ENCODE measurements at regions not wholly inside any gene's neighbourhood (a gene's known extent, or its start where the extent isn't known, plus 50 kb on each side); places are given as distances from the start of the nearest gene placed in this dataset.
"Not testable (repeated sequence)": the region's sequence is repeated elsewhere in the genome, so short reads cannot be mapped to it uniquely, and the experiment has no call there.

DNA sequence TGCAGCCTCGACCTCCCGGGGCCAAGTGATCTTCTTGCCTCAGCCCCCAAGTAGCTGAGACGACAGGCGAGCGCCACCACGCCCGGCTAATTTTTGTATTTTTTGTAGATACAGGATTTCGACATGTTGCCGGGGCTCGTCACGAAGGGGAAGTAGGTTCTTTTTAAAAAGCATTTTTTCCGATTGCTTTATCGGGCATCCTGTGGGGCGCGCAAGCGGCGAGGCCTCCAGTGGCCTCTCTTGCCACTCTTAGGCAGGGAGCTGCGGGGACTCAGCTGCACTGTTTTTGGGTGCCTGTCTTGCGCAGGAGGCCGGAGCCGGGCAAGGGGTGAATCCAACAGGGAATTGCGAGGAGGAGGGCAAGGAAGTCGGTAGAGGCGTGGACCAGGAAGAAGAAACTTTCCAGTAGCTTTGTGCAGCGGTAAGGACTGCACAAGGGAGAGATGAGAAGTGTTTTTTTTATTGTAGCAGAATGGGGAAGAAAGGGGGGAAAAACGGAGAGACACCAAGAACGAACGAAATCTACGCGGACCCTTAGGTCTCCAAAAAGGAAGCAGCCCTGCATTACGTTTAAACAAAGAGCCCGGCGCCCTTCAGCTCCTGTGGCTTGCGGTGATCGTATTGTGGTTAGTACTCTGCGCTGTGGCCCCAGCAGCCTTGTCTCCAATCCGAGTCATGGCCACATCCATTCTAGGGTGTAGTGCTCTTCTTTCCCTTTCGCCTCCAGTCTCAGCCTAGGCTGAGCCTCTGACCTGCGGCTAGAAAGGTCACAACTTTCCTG, 164.8 kb downstream of the PPIAL4G start:
- peak in 2 of 4 experiments; percentile 22 to 55 for DNase-seq (ENCODE audit: low read depth in 4 of 4, low spot score in 1 of 4)

DNA sequence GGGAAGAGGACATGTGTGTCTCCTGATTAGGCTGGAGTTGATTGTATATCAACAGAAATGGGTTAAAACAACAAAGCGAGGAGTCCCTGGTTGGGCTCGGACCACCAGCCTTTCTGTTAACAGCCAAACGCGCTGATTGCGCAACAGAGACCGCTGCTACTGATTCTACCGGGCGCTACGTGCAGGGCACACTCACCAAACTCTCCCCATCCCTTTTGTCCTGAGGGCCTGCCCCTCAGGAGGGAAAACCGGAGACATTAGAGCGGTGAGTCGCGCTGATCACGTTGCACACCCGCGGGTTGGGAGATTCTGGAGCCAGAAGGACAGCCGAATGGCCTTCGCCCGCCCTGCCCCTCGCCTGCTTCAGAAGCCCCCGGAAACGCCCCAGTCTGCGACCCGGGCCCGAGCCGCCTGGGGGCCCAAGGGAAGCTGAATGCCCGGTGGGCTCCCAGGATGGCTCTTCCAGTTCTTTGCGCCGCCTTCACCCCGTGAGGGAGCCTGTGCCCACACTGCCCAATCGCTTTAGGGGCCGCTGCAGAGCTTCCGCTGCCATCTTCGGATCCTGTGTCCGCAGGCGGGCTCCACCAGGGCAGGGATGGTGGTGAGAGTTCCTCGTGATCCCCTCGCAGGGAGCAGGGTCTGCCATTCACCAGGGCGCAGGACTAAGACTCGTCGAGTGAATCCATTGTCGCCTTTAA, 165.4 kb upstream of the NBPF11 start:
- DNase-seq (ENCODE audit: low read depth in 4 of 4, low spot score in 1 of 4), result no peak

DNA sequence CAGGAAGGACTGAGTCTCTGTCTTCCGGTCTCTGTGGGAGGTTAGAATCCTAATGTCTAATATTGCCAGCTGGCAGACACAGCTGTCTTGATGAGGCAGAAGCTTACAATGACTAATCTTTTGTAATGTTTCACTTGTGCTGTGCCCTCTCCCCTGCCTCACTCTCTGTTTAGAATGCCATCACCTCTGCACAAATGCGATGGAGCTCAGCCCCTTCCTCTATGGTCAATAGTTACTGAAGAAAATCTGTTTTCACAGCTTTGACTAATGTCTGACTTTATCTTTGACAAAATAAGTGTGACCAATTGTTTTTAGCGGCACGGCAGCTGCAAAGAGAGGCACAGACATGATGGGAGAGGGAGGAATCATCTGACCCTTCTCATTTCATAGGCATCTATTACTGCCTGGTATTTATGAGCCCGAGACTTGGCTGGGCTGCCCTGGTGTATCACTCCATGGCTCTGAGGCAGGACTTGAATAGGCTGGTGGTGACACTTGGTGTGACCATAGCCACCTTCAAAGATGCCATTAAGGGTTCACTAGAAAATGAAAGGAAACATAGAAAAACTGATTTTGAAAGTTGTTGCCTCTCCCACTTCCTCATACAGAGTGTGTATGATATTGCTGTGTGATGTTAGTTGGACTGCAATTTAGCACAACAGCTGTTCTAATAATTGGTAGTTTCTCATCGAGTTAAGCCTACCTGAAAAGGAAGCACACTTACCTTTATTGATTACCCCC, 163.2 kb upstream of the NBPF11 start:
- no peak for DNase-seq (ENCODE audit: low read depth in 4 of 4, low spot score in 1 of 4)

DNA sequence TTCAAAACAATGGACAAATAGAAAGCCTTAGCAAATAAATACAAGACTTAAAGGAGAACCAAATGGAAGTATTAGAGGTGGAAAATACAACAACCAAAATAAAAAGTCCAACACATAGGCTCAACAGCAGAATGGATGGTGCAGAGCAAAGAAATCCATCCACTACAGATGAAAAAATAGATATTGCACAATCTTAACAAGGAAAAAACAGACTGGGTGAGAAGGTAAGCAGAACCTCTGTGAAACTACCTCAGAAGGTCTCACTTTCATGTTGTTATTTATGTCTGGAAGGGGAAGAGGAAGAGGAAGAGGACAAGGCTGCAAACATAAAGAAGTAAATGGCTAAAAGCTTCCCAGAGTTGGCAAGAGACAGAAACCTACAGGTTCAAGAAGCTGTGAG, 158.7 kb upstream of the NBPF11 start:
- no peak for DNase-seq (ENCODE audit: low read depth in 4 of 4, low spot score in 1 of 4)

DNA sequence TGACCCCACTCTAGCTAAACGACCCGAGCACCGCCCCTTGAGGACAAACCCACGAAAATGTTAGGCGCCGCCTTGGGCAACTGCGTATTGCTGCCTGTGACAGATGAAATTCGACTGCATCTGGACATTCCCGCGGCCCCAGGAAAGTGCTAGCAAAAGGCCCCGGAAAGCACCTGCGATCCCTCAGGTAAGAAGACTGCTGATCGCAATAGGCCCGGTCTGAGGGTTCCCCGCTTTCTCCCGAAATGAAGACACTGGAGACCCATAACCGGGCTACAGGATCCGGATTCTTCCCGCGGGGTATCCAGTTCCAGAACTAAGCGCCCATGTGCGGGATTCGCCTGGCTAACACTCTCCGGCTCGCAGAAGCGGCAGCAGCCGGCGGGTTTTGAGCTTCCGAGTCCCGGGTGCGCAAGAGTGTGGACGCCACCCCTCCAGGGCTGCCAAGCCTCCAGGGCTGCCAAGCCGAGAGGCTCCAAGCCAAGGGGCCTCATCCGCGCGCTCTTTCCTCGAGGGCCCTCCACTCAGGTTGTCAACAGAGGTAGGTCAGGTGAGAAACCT, 157.9 kb upstream of the NBPF11 start:
- DNase-seq (ENCODE audit: low read depth in 4 of 4, low spot score in 1 of 4), result no peak

DNA sequence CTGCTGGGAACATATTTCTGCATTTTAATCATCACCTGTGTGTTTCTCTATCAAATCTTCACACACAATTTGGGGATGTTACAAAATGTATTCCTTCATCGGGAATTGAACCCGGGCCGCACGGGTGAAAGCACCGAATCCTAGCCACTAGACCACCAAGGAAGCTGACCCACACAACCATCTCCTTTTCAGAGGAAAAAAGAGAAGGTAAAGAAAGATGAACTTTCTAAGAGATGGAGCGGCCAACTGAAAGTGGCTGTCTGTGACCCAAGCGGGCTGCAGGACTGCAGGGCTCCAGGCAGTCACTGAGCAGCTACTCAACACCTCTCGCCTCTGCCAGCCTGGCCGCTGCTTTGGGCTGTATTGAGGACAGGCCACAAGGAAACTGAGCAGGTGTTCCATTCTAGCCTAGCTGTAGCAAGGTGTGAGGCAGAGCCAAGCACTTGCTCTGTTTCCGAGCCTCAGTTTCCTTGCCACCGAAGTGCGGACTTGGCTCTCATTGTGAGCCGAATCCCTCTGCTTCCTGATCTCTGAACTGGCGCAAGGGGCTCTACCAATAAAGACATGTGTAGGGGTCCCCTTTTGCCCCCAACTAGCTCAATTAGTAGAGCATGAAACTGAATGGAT, 156.9 kb upstream of the NBPF11 start:
- no peak for DNase-seq (ENCODE audit: low read depth in 4 of 4, low spot score in 1 of 4)

DNA sequence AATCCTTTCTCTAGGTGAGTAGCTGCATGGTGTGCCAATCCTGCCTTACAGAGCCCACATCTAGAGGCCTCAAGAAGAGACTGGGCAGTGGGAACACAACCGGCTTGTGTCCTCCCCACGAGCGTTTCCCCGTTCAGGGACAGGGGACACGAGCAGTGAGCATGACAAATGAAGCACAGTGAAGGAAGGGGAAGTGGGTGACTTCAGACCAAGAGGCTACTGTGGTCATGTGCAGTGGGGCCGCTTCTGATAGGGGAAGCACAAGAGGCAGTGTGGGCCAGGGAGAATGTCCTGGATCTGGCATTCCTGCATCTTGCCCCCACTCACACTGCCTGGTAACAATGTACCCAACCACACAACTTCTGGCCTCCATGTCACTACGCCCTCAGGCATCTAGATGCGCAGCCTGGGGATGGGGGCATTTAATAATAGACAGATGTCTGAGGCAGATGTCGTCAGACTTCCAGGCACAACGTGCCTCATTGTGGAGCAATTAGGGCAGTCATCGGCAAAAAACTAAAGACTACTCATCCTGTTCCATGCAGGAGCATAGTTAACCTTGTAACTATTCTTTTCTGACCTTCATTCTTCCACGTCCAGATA, 155.6 kb upstream of the NBPF11 start:
- DNase-seq (ENCODE audit: low read depth in 4 of 4, low spot score in 1 of 4), result no peak

DNA sequence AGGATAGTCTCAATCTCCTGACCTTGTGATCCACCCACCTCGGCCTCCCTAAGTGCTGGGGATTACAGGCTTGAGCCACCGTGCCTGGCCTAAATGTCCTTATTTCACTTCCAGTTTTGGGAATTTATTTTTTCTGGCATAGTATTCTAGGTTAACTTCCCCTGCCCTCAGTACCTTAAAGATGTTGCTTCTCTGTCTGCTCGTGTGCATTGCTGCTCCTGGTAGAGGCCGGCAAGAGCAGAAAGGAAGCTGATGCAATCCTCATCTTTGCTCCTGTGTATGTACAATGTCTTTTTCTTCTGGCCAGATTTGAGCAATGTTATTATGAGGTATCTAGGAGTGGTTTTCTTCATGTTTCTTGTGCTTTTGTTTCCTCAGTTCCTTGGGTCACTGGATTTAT, 152.9 kb upstream of the NBPF11 start:
- DNase-seq (ENCODE audit: low read depth in 4 of 4, low spot score in 1 of 4), result not testable (repeated sequence)

DNA sequence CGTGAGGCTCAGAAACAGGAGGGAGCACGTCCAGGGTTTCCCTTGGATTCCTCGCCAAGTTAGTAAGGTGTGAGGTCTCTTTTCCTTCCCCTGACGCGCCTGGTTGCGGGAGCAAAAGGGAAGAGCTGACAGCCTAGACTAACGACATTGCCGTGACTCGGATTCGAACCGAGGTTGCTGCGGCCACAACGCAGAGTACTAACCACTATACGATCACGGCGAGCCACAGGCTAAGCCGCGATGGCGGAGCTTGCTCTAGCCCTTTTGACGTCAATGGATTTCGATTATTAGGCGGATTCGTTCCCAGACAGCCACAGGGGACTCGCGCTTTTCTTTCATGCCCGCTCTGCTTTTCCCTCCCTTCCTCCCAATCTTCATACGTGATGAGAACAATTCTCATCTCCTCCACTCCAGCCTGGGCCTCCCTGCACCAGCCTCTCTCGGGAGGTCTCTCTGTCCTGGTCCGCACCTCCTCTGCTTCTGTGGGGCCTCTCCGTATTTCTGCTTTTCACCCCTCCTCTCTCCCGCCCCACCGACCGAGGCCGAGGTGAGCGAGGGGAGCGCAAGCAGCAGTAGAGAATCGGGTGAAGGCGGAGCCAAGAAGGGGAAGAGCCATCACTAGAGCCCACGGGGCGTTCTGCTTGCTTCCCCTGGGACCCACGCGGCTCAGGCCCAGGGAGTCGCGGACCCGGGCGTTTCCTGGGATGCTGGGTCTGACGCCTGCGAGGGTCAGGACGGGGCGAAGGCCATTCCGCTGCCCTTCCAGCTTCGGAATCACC, 150.7 kb upstream of the NBPF11 start:
- DNase-seq (ENCODE audit: low read depth in 4 of 4, low spot score in 1 of 4), result peak; percentile 30 to 70 (median 65)

DNA sequence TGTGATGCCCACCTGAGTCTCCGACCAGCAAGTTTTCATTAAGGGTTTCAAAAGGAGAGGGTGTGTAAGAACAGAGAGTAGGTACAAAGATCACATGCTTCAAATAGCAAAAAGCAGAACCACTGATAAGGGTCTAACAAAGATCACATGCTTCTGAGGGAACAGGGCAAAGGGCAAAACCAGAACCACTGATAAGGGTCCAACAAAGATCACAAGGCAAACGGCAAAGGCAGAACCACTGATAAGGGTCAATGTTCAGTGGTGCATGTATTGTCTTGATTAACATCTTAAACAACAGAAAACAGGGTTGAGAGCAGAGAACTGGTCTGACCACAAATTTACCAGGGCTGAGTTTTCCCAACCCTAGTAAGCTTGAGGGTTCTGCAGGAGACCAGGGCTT, 145.8 kb upstream of the NBPF11 start:
- DNase-seq (ENCODE audit: low read depth in 4 of 4, low spot score in 1 of 4), result not testable (repeated sequence)

DNA sequence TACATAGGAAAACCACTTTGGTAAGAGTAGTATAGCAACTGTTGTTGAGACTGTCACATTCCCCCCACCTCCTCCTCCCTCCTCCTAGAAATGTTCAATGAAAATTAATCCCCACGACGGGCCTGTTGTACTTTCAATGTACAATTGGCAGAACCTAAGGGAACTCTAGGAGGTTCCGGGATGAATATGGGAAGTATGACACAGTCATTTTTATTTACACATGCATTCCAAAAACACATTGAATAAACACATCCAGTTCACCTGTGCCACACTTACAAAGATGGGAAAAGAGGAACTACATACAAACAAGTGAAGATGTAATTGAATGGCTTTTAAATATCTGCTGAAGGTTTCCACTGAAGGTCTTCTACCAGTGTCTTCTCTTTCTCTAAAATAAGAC, 144.4 kb upstream of the NBPF11 start:
- no peak for DNase-seq (ENCODE audit: low read depth in 4 of 4, low spot score in 1 of 4)

DNA sequence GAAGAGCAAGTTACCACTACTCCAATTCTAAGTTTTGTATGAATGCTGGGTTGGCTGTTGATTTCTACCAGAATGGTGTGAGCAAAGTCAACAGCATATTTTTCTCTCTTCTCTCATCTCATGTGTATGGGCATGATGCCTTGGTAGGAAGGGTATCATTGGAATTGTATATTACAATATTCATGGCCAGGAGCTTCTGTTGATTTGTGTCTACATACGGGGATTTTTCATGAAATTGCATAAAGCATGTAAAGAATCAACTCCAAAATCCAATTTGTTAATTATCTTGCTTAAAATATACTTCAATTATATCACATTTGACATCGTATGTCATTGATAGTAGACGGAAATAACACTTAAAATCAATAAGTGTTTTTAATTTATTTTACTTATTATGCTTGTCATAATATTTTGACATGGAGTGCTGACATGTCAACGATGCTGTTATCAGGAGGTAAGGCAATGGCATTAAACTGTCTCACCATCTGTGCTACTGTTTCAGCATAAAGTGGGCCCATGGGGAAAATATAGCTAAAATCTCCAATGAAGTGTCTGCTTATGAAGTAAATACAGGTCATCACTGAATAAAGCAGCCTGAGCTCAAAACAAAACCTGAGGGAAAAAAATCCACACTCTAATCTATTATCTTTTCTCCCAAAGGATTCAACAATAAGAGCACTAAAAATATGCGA, 142.2 kb upstream of the NBPF11 start:
- DNase-seq (ENCODE audit: low read depth in 4 of 4, low spot score in 1 of 4), result no peak

DNA sequence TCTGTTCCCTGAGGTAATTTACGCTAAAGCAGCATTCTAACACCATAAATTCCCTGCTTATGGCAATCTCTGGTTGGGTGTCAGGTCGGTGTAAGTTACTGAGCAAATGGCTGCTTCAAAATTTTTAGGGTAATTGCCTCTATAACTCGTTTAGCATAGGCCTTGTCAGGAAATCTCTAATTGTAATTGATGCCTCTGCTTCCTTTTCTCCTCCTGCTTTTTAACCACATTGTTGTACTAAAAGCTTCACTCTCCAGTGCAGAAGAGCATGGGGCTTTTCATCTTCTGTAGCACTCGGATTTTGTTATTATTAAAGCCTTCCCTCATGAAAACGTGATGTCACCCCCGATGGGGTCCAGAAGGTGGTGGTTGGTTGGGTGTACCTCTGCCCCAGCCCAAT, 141.6 kb upstream of the NBPF11 start:
- DNase-seq (ENCODE audit: low read depth in 4 of 4, low spot score in 1 of 4), result no peak

DNA sequence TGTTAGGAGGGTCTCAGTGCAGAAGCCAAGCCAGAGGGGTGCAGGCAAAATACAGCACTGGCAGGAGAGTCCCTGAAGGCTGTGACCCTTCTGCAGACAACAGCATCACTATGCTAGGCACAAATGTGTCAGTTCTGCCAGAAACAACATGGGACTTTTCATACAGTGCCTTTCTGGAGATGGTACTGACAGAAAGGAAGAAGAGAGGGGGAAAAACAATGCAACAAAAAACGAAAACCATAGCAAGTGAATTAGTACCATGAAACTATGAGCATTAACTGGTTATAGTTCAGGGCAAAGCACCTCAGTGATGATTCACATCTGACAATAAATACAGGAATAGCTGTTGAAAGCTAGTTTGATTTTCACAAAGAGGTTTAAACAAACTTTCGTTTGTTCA, 140.8 kb upstream of the NBPF11 start:
- no peak for DNase-seq (ENCODE audit: low read depth in 4 of 4, low spot score in 1 of 4)

DNA sequence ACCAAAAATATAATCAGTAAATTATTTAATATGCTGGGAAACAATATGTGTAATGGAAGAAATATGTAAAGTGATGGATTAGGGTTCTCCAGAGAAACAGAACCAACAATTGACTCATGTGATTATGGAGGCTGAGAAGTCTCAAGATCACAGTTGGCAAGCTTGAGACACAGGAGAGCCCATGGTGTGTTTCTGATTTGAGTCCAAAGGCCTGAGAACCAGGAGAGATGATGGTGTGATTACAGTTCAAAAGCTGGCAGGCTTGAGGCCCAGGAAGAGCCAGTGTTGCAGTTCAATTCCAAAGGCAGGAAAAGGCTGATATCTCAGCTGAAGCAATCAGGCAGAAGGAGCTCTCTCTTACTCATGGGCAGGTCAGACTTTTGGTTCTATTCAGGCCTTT, 138.8 kb upstream of the NBPF11 start:
- no peak for DNase-seq (ENCODE audit: low read depth in 4 of 4, low spot score in 1 of 4)

DNA sequence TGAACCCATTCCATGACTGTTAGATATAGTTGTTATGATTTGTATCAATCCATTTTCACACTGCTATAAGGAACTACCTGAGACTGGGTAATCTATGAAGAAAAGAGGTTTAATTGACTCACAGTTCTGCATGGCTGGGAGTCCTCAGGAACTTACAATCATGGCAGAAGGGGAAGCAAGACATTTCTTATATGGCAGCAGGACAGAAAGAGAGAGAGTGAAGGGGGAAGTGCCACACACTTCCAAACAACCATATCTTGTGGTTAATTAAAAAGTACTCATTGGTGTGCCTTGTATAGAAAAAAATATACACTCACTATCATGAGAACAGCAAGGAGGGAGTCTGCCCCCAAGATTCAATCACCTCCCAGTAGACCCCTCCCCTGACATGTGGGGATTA, 137.6 kb upstream of the NBPF11 start:
- no peak for DNase-seq (ENCODE audit: low read depth in 4 of 4, low spot score in 1 of 4)

DNA sequence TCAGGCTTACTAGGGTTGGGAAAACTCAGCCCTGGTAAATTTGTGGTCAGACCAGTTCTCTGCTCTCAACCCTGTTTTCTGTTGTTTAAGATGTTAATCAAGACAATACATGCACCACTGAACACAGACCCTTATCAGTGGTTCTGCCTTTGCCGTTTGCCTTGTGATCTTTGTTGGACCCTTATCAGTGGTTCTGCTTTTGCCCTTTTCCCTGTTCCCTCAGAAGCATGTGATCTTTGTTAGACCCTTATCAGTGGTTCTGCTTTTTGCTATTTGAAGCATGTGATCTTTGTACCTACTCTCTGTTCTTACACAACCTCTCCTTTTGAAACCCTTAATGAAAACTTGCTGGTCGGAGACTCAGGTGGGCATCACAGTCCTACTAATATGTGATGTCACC, 133.9 kb upstream of the NBPF11 start:
- DNase-seq (ENCODE audit: low read depth in 4 of 4, low spot score in 1 of 4), result not testable (repeated sequence)

DNA sequence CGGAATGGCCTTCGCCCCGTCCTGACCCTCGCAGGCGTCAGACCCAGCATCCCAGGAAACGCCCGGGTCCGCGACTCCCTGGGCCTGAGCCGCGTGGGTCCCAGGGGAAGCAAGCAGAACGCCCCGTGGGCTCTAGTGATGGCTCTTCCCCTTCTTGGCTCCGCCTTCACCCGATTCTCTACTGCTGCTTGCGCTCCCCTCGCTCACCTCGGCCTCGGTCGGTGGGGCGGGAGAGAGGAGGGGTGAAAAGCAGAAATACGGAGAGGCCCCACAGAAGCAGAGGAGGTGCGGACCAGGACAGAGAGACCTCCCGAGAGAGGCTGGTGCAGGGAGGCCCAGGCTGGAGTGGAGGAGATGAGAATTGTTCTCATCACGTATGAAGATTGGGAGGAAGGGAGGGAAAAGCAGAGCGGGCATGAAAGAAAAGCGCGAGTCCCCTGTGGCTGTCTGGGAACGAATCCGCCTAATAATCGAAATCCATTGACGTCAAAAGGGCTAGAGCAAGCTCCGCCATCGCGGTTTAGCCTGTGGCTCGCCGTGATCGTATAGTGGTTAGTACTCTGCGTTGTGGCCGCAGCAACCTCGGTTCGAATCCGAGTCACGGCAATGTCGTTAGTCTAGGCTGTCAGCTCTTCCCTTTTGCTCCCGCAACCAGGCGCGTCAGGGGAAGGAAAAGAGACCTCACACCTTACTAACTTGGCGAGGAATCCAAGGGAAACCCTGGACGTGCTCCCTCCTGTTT, 128.9 kb upstream of the NBPF11 start:
- not testable (repeated sequence) for DNase-seq (ENCODE audit: low read depth in 4 of 4, low spot score in 1 of 4)
